Calu3 (cell line): ENCODE measurements at regions not wholly inside any gene's neighbourhood (a gene's known extent, or its start where the extent isn't known, plus 50 kb on each side); places are given as distances from the start of the nearest gene placed in this dataset.
"Not testable (repeated sequence)": the region's sequence is repeated elsewhere in the genome, so short reads cannot be mapped to it uniquely, and the experiment has no call there.

Experiments used
- BruUV-seq: library from RNA; stranded (reverse); fragments of 400-500 nt; replicated peaks from 2 replicates; lab custom pipeline; 2021; lab: Mats Ljungman, UMichigan
- CTCF ChIA-PET: fragments of 300-600 bp; sonication (Branson Sonifier 250); formaldehyde crosslinking; loops from one replicate; lab custom pipeline; 2022; ENCODE audit warnings: antibody characterized with exemption; lab: Charles Lee
- DNase-seq: peaks from one replicate; pipeline ENCODE4 v3.0.0; 2022
- H3K27ac Mint-ChIP-seq: one replicate; pipeline ENCODE4 v1.8.0; 2022; ENCODE audit warnings: mixed read lengths; ENCODE audit not compliant: unreplicated experiment
- H3K27me3 Mint-ChIP-seq: one replicate; pipeline ENCODE4 v1.8.0; 2022; ENCODE audit warnings: mixed read lengths; ENCODE audit not compliant: unreplicated experiment
- H3K36me3 Mint-ChIP-seq: one replicate; pipeline ENCODE4 v1.8.0; 2022; ENCODE audit warnings: mild to moderate bottlenecking, moderate library complexity, mixed read lengths; ENCODE audit not compliant: insufficient read depth, unreplicated experiment
- H3K4me1 Mint-ChIP-seq: one replicate; pipeline ENCODE4 v1.8.0; 2022; ENCODE audit warnings: mild to moderate bottlenecking, low read depth, mixed read lengths; ENCODE audit not compliant: unreplicated experiment
- H3K4me3 Mint-ChIP-seq: one replicate; pipeline ENCODE4 v1.8.0; 2022; ENCODE audit warnings: mild to moderate bottlenecking, low read depth, moderate library complexity, mixed read lengths; ENCODE audit not compliant: unreplicated experiment
- H3K9me3 Mint-ChIP-seq: one replicate; pipeline ENCODE4 v1.8.0; 2022; ENCODE audit warnings: low read depth, mixed read lengths; ENCODE audit not compliant: unreplicated experiment
- intact Hi-C: fragments of 100-400 bp; cut with micrococcal nuclease; formaldehyde crosslinking; loops from one replicate; pipeline ENCODE4 v1.10.0; 2022; ENCODE audit not compliant: unreplicated experiment
- TF ChIP-seq, protein P1 (sequence below): fragments of 200-600 bp; IDR thresholded peaks from one replicate; pipeline ENCODE4 v1.8.0; 2022; ENCODE audit warnings: antibody characterized with exemption; ENCODE audit not compliant: unreplicated experiment

DNA sequence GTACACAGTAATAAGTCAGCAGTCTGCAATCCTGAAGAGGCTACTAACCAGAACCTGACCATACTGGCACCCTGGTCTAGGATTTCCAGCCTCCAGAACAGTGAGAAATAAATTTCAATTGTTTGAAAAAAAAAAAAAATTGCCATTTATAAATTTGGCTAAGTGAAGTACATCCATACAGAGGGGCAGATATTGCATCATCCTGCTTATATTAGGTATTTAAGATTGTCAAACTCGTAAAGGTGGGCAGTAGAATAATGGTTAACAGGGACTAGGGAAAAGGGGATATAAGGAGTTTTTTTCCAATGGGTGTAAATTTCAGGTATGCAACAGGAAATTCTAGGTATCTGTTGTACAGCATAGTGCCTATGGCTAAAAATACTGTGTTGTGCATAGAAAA lies 1250.9 kb downstream of the BRINP3 start:
- Mint-ChIP-seq H3K27me3 (no peaks in the 10 kb centered on the region), H3K9me3 (no peaks in the 10 kb centered on the region)
- BruUV-seq, result no TSS peak

DNA sequence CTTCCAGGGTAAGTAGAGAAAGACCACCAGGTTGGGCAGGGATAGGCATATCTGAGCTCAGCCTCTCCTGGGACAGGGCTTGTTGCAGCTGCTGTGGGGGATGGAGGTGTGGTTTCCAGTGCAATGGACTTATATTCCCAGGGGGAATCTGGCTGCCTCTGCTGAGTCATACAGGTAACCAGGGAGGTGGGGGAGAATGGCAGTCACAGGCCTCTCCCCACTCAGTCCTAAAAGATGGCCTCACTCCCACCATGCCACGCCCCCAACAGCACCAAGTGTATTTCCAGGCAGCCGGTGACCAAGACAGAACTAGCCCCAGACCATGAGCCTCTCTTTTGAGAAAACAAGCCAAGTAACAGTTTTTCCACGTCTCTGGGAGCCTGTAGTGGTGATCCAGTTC lies 1240.7 kb downstream of the BRINP3 start:
- Mint-ChIP-seq H3K27ac (no peak overlapping the region), H3K9me3 (no peaks in the 10 kb centered on the region), H3K4me1 (no peaks in the 10 kb centered on the region), H3K4me3 (no peak overlapping the region), H3K27me3 (no peaks in the 10 kb centered on the region), H3K36me3 (no peaks in the 10 kb centered on the region)
- intact Hi-C loops, result loop anchor here (1.0 kb wide), 1 partner anchor 23 kb away; no protein-coding TSS in a partner anchor
- TF ChIP-seq, protein P1, sequence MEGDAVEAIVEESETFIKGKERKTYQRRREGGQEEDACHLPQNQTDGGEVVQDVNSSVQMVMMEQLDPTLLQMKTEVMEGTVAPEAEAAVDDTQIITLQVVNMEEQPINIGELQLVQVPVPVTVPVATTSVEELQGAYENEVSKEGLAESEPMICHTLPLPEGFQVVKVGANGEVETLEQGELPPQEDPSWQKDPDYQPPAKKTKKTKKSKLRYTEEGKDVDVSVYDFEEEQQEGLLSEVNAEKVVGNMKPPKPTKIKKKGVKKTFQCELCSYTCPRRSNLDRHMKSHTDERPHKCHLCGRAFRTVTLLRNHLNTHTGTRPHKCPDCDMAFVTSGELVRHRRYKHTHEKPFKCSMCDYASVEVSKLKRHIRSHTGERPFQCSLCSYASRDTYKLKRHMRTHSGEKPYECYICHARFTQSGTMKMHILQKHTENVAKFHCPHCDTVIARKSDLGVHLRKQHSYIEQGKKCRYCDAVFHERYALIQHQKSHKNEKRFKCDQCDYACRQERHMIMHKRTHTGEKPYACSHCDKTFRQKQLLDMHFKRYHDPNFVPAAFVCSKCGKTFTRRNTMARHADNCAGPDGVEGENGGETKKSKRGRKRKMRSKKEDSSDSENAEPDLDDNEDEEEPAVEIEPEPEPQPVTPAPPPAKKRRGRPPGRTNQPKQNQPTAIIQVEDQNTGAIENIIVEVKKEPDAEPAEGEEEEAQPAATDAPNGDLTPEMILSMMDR, result no peak
- BruUV-seq, result no TSS peak
- no peak for DNase-seq
- CTCF ChIA-PET, result no interaction called here

More for the DNA sequence above, 1250.9 kb downstream of the BRINP3 start:
- Mint-ChIP-seq H3K36me3 (no peaks in the 10 kb centered on the region), H3K4me1 (no peaks in the 10 kb centered on the region), H3K4me3 (no peak overlapping the region), H3K27ac (no peak overlapping the region)
- intact Hi-C loops, result no loop called here
- CTCF ChIA-PET, result no interaction called here
- TF ChIP-seq, protein P1, result no peak
- no peak for DNase-seq

DNA sequence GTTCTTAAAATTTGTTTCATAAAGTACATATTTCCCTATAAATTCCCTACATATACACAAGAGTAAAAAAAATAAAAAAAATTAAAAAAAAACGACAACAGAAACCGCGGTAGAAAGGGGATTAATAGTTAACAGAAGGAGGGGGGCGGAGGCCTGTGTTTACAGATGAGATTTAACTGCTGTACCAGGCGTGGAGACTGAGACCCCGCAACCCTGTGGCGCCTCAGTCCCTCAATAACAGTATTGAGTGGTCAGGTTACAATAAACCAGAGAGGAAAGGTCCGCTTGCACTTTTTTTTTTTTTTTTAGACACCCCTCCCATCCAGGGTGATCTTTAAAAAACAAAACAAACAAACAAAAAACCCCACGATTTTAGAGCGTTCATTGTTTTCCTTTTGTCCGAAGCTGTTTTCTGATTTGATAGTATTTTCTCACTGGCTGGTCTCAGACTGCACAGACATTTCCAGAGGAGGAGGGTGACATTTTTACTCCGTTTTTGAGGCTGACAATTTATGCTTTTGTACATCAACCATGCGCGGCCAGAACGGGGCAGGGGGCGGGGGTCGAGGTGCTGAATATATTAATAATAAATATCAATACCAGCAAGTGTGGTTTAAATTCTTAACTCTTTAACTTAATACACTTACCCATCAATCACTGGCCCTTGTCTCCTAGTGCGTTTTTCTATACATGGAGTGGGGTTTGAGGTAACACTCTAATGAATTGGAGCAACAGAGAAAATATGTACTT lies 1223.9 kb downstream of the BRINP3 start:
- no peak for DNase-seq
- Mint-ChIP-seq H3K27me3 (no peaks in the 10 kb centered on the region), H3K36me3 (no peaks in the 10 kb centered on the region), H3K4me3 (no peak overlapping the region), H3K27ac (no peak overlapping the region), H3K9me3 (peaks cover 2% of the 10 kb centered on the region), H3K4me1 (no peaks in the 10 kb centered on the region)
- intact Hi-C loops, result no loop called here
- CTCF ChIA-PET, result no interaction called here
- BruUV-seq, result no TSS peak
- TF ChIP-seq, protein P1, result no peak

DNA sequence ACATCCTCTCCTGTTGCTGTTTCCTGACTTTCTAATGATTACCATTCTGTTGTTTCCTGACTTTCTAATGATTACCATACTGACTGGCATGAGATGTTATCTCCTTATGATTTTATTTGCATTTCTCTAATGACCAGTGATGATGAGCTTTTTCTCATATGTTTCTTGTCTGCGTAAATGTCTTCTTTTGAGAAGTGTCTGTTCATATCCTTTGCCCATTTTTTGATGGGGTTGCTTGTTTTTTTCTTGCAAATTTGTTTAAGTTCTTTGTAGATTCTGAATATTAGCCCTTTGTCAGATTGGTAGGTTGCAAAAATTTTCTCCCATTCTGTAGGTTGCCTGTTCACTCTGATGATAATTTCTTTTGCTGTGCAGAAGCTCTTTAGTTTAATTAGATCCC lies 1216.5 kb downstream of the BRINP3 start:
- H3K9me3 Mint-ChIP-seq, H3K4me3 Mint-ChIP-seq, H3K27me3 Mint-ChIP-seq, DNase-seq, H3K36me3 Mint-ChIP-seq, CTCF ChIA-PET, intact Hi-C loops, H3K27ac Mint-ChIP-seq, H3K4me1 Mint-ChIP-seq, BruUV-seq: not testable (repeated sequence)

DNA sequence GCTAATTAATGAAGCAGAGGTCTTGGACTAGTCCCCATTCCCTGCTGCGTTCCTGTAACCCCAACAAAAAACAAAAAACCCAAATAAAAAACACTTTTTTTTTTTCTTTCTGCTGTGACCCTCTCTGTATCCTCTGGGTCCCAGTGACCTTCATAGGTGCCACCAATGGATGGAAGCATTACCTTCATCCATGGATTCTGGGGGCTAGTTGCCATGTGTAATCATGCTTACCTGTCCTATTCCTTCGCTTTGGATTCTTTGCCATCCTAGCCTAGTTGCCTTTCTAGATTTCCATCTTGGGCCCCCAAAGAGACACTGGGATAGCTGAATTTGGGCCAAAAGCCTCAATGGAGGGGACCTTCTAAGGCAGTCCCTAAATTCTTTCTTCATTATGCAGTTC lies 1208.7 kb downstream of the BRINP3 start:
- Mint-ChIP-seq H3K36me3 (no peaks in the 10 kb centered on the region), H3K4me3 (no peak overlapping the region), H3K4me1 (no peaks in the 10 kb centered on the region), H3K9me3 (peaks cover 2% of the 10 kb centered on the region), H3K27ac (no peak overlapping the region), H3K27me3 (no peaks in the 10 kb centered on the region)
- no TSS peak for BruUV-seq
- CTCF ChIA-PET, result interaction anchor here (0.7 kb wide), 1 partner anchor 61 kb away, joined by 3 read pairs; no protein-coding TSS in a partner anchor
- intact Hi-C loops, result no loop called here
- no peak for DNase-seq
- TF ChIP-seq, protein P1, result no peak
